B cell (primary cell): ENCODE measurements at regions not wholly inside any gene's neighbourhood (a gene's known extent, or its start where the extent isn't known, plus 50 kb on each side); places are given as distances from the start of the nearest gene placed in this dataset.

Experiments
- ATAC-seq: fragments of 200-7000 bp; cut with Tn5 transposase; one replicate; pipeline ENCODE4 v1.10.0; 2021; ENCODE audit warnings: low read depth, mild to moderate bottlenecking, moderate number of reproducible peaks, moderate library complexity
- CTCF ChIA-PET: fragments of 350-600 bp; sonication (Branson Sonifier 250); formaldehyde crosslinking; loops from one replicate; lab custom pipeline; 2021; ENCODE audit warnings: antibody characterized with exemption, inconsistent platforms; lab: Charles Lee
- POLR2A ChIA-PET: fragments of 350-600 bp; sonication (Branson Sonifier 250); formaldehyde crosslinking; loops from one replicate; lab custom pipeline; 2021; ENCODE audit warnings: antibody characterized with exemption; lab: Charles Lee
- DNase-seq: peaks from one replicate; pipeline ENCODE4 v3.0.0; 2013
- H2AFZ ChIP-seq: 2 replicates; pipeline ENCODE4 v1.6.1; 2012; ENCODE audit warnings: mild to moderate bottlenecking, low read depth, low read length; ENCODE audit not compliant: insufficient read depth, poor library complexity, severe bottlenecking
- H3K27ac ChIP-seq, 2 donors: 1 replicate in 1 of 2; 2 replicates in 1 of 2; pipeline ENCODE4 v1.5.1; 2012 to 2013; ENCODE audit warnings: low read length in 2 of 2, mild to moderate bottlenecking in 2 of 2, moderate library complexity in 1 of 2
- H3K27me3 ChIP-seq, 4 experiments: fragments of 200-600 bp in 1 of 4; sonication (generic) in 1 of 4; replicated peaks in 1 of 4; 1 replicate in 2 of 4; 2 replicates in 2 of 4; pipeline versions ENCODE4 v1.6.1 to v1.7.0; 2013 to 2016; ENCODE audit warnings: low read length in 3 of 4, mild to moderate bottlenecking in 2 of 4, mixed read lengths in 1 of 4, moderate library complexity in 1 of 4; ENCODE audit not compliant: insufficient read depth in 4 of 4, control insufficient read depth in 3 of 4; ENCODE audit errors: control extremely low read depth in 1 of 4
- H3K36me3 ChIP-seq, 2 experiments: replicated peaks in 1 of 2; 1 replicate in 1 of 2; 2 replicates in 1 of 2; pipeline versions ENCODE4 v1.6.1 to v1.7.1; 2013; ENCODE audit warnings: low read length in 1 of 2; ENCODE audit not compliant: insufficient read depth in 2 of 2, control insufficient read depth in 1 of 2; ENCODE audit errors: control extremely low read depth in 1 of 2, extremely low read depth in 1 of 2
- H3K4me1 ChIP-seq, 2 donors: fragments of 200-600 bp in 1 of 2; sonication (generic) in 1 of 2; 1 replicate in 1 of 2; 2 replicates in 1 of 2; pipeline versions ENCODE4 v1.5.1 to v1.6.1; 2013 to 2017; ENCODE audit warnings: low read length in 2 of 2; ENCODE audit not compliant: control insufficient read depth in 2 of 2, insufficient read depth in 2 of 2
- H3K4me2 ChIP-seq: replicated peaks from 2 replicates; pipeline ENCODE3; 2012; ENCODE audit warnings: mild to moderate bottlenecking, low read depth, low read length; ENCODE audit not compliant: poor library complexity, severe bottlenecking
- H3K4me3 ChIP-seq, 5 experiments: fragments of 200-600 bp in 1 of 5; sonication (generic) in 1 of 5; 1 replicate in 3 of 5; 2 replicates in 2 of 5; pipeline versions ENCODE4 v1.5.1 to v1.7.0; 2011 to 2016; ENCODE audit warnings: low read length in 4 of 5, mild to moderate bottlenecking in 4 of 5, low read depth in 2 of 5, control low read depth in 1 of 5, moderate library complexity in 1 of 5; ENCODE audit not compliant: insufficient read depth in 1 of 5; ENCODE audit errors: control extremely low read depth in 1 of 5, extremely low read depth in 1 of 5
- H3K79me2 ChIP-seq: fragments of 200-600 bp; sonication (generic); one replicate; pipeline ENCODE4 v1.6.0; 2016; ENCODE audit warnings: low read length; ENCODE audit not compliant: control insufficient read depth, insufficient read depth
- H3K9ac ChIP-seq: fragments of 200-600 bp; sonication (generic); 2 replicates; pipeline ENCODE4 v1.6.1; 2017; ENCODE audit warnings: mild to moderate bottlenecking, low read length, moderate library complexity
- H3K9me3 ChIP-seq, 3 donors: one replicate each; pipeline versions ENCODE4 v1.6.1 to v1.7.1; 2013; ENCODE audit warnings: low read length in 2 of 3; ENCODE audit not compliant: control insufficient read depth in 2 of 3, insufficient read depth in 1 of 3; ENCODE audit errors: control extremely low read depth in 1 of 3
- H4K20me1 ChIP-seq: 2 replicates; pipeline ENCODE4 v1.6.0; 2012; ENCODE audit warnings: mild to moderate bottlenecking, low read length; ENCODE audit not compliant: insufficient read depth, control insufficient read depth, poor library complexity, severe bottlenecking
- H3K27ac Mint-ChIP-seq: one replicate; pipeline ENCODE4 v1.8.0; 2021; ENCODE audit warnings: mixed read lengths
- H3K27me3 Mint-ChIP-seq: one replicate; pipeline ENCODE4 v1.8.0; 2021; ENCODE audit warnings: mixed read lengths
- H3K4me1 Mint-ChIP-seq: one replicate; pipeline ENCODE4 v1.8.0; 2021; ENCODE audit warnings: mixed read lengths
- H3K4me3 Mint-ChIP-seq: one replicate; pipeline ENCODE4 v1.8.0; 2021; ENCODE audit warnings: mixed read lengths
- H3K9me3 Mint-ChIP-seq: one replicate; pipeline ENCODE4 v1.8.0; 2022; ENCODE audit warnings: mixed read lengths; ENCODE audit not compliant: insufficient read depth
- EZH2 ChIP-seq: IDR thresholded peaks from 2 replicates; pipeline ENCODE4 v1.6.1; 2012; ENCODE audit warnings: borderline replicate concordance, low read depth, mild to moderate bottlenecking, moderate library complexity, low read length; ENCODE audit not compliant: insufficient read depth, poor library complexity, severe bottlenecking
- WGBS: methylation state at CpG from one replicate; pipeline ENCODE4 v1.1.5; 2013; ENCODE audit warnings: missing lambda C conversion rate; ENCODE audit not compliant: insufficient coverage; 5-methylcytosine and 5-hydroxymethylcytosine counted together
- intact Hi-C: fragments of 100-400 bp; cut with micrococcal nuclease; formaldehyde crosslinking; loops from one replicate; pipeline ENCODE4 v1.10.0; 2022
- TF ChIP-seq, protein P1 (sequence below): fragments of 200-600 bp; IDR thresholded peaks from one replicate; pipeline ENCODE4 v1.8.0; 2022; ENCODE audit warnings: antibody characterized with exemption, mild to moderate bottlenecking

- no peaks in the 10 kb centered on the region for H3K9me3 Mint-ChIP-seq
- Histone ChIP-seq H2AFZ (no peak overlapping the region), H3K4me3 (no peak overlapping the region), H3K9ac (no peak overlapping the region), H3K4me2 (no peak overlapping the region), H3K9me3 (no peaks in the 10 kb centered on the region), H3K79me2 (no peaks in the 10 kb centered on the region), H3K27ac (no peak overlapping the region), H3K4me1 (no peaks in the 10 kb centered on the region), H4K20me1 (no peaks in the 10 kb centered on the region), H3K27me3 (no peaks in the 10 kb centered on the region), H3K36me3 (no peaks in the 10 kb centered on the region)
- H3K4me1 Mint-ChIP-seq, result no peaks in the 10 kb centered on the region
- POLR2A ChIA-PET, result no interaction called here
- no peak for TF ChIP-seq EZH2
- TF ChIP-seq, protein P1, sequence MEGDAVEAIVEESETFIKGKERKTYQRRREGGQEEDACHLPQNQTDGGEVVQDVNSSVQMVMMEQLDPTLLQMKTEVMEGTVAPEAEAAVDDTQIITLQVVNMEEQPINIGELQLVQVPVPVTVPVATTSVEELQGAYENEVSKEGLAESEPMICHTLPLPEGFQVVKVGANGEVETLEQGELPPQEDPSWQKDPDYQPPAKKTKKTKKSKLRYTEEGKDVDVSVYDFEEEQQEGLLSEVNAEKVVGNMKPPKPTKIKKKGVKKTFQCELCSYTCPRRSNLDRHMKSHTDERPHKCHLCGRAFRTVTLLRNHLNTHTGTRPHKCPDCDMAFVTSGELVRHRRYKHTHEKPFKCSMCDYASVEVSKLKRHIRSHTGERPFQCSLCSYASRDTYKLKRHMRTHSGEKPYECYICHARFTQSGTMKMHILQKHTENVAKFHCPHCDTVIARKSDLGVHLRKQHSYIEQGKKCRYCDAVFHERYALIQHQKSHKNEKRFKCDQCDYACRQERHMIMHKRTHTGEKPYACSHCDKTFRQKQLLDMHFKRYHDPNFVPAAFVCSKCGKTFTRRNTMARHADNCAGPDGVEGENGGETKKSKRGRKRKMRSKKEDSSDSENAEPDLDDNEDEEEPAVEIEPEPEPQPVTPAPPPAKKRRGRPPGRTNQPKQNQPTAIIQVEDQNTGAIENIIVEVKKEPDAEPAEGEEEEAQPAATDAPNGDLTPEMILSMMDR, result no peak
- DNase-seq (no peak), ATAC-seq (no peak)
- intact Hi-C loops, result no loop called here
- no peak overlapping the region for H3K27ac Mint-ChIP-seq
- CTCF ChIA-PET, result no interaction called here
- no peak overlapping the region for H3K4me3 Mint-ChIP-seq
- WGBS, result 100% methylated on average over 2 of the region's 3 CpGs
- no peaks in the 10 kb centered on the region for H3K27me3 Mint-ChIP-seq
These were observed 374.9 kb downstream of the PSAT1 start for GRCh38 chr9:78671785-78672184.

- CTCF ChIA-PET, result no interaction called here
- 92% methylated on average over 2 of the region's 2 CpGs for WGBS
These were observed 377.9 kb downstream of the PSAT1 start for GRCh38 chr9:78674874-78675273.

More at GRCh38 chr9:78674874-78675273, 377.9 kb downstream of the PSAT1 start:
- Histone ChIP-seq H3K9ac (no peak overlapping the region), H3K4me1 (no peaks in the 10 kb centered on the region), H3K36me3 (no peaks in the 10 kb centered on the region), H3K4me2 (no peak overlapping the region), H3K9me3 (no peaks in the 10 kb centered on the region), H3K27me3 (no peaks in the 10 kb centered on the region), H2AFZ (no peak overlapping the region), H3K79me2 (no peaks in the 10 kb centered on the region), H4K20me1 (no peaks in the 10 kb centered on the region), H3K4me3 (no peak overlapping the region), H3K27ac (no peak overlapping the region)
- Mint-ChIP-seq H3K27ac (no peak overlapping the region), H3K4me1 (no peaks in the 10 kb centered on the region), H3K9me3 (no peaks in the 10 kb centered on the region), H3K27me3 (no peaks in the 10 kb centered on the region), H3K4me3 (no peak overlapping the region)
- TF ChIP-seq, protein P1, result no peak
- TF ChIP-seq EZH2, result no peak
- POLR2A ChIA-PET, result no interaction called here
- no peak for ATAC-seq
- DNase-seq, result no peak
- intact Hi-C loops, result no loop called here
